ENCODE measurements at regions not wholly inside any gene's neighbourhood (a gene's known extent, or its start where the extent isn't known, plus 50 kb on each side); places are given as distances from the start of the nearest gene placed in this dataset.

- intact Hi-C loops (cut with micrococcal nuclease), result no loop called here
- no peaks in the 10 kb centered on the region for H3K9me3 ChIP-seq (ENCODE audit: control insufficient read depth in 1 of 2, low read length in 2 of 2)
- CTCF ChIA-PET (ENCODE audit: partially characterized antibody), result no interaction called here
Observed at GRCh38 chr4:74536557-74536956, 91.6 kb downstream of the AREG start.

GRCh38 chr4:74537459-74537858 lies 92.5 kb downstream of the AREG start:
- no peak overlapping the region for H3K27ac Mint-ChIP-seq
- H3K4me3 ChIP-seq (ENCODE audit: low read length in 2 of 2), result no peak overlapping the region
- H3K27me3 Mint-ChIP-seq, result peaks cover 1 to 2% of the 10 kb centered on the region in 2 donors
- H3K4me1 Mint-ChIP-seq, result peaks cover 0 to 5% (median 0%) of the 10 kb centered on the region in 4 donors
- H3K27ac ChIP-seq (ENCODE audit: low read depth, low read length), result no peak overlapping the region
- H3K27me3 ChIP-seq (ENCODE audit: insufficient read depth, low read length), result no peaks in the 10 kb centered on the region
- intact Hi-C loops (cut with micrococcal nuclease), result no loop called here
- H3K36me3 Mint-ChIP-seq, result no peaks in the 10 kb centered on the region
- no peak for DNase-seq
- no peaks in the 10 kb centered on the region for H3K9me3 ChIP-seq (ENCODE audit: control insufficient read depth in 1 of 2, low read length in 2 of 2)
- POLR2A ChIA-PET (ENCODE audit: partially characterized antibody), result no interaction called here
- H3K36me3 ChIP-seq (ENCODE audit: insufficient read depth, low read length), result no peaks in the 10 kb centered on the region
- H3K9me3 Mint-ChIP-seq, result no peaks in the 10 kb centered on the region
- CTCF ChIA-PET (ENCODE audit: partially characterized antibody), result no interaction called here
- H3K4me3 Mint-ChIP-seq, result no peak overlapping the region
- H3K4me1 ChIP-seq (ENCODE audit: insufficient read depth, low read length), result no peaks in the 10 kb centered on the region

More at GRCh38 chr4:74536557-74536956, 91.6 kb downstream of the AREG start:
- no peaks in the 10 kb centered on the region for H3K27me3 ChIP-seq (ENCODE audit: insufficient read depth, low read length)
- H3K27ac ChIP-seq (ENCODE audit: low read depth, low read length), result no peak overlapping the region
- no peaks in the 10 kb centered on the region for H3K36me3 Mint-ChIP-seq
- H3K4me1 ChIP-seq (ENCODE audit: insufficient read depth, low read length), result no peaks in the 10 kb centered on the region
- no peaks in the 10 kb centered on the region for H3K9me3 Mint-ChIP-seq
- H3K36me3 ChIP-seq (ENCODE audit: insufficient read depth, low read length), result no peaks in the 10 kb centered on the region
- no peak overlapping the region for H3K4me3 ChIP-seq (ENCODE audit: low read length in 2 of 2)
- no peaks in the 10 kb centered on the region for H3K4me1 Mint-ChIP-seq
- no peak for DNase-seq
- POLR2A ChIA-PET (ENCODE audit: partially characterized antibody), result no interaction called here
- H3K4me3 Mint-ChIP-seq, result no peak overlapping the region
- H3K27me3 Mint-ChIP-seq, result peaks cover 4% of the 10 kb centered on the region in 2 donors
- no peak overlapping the region for H3K27ac Mint-ChIP-seq

DNA sequence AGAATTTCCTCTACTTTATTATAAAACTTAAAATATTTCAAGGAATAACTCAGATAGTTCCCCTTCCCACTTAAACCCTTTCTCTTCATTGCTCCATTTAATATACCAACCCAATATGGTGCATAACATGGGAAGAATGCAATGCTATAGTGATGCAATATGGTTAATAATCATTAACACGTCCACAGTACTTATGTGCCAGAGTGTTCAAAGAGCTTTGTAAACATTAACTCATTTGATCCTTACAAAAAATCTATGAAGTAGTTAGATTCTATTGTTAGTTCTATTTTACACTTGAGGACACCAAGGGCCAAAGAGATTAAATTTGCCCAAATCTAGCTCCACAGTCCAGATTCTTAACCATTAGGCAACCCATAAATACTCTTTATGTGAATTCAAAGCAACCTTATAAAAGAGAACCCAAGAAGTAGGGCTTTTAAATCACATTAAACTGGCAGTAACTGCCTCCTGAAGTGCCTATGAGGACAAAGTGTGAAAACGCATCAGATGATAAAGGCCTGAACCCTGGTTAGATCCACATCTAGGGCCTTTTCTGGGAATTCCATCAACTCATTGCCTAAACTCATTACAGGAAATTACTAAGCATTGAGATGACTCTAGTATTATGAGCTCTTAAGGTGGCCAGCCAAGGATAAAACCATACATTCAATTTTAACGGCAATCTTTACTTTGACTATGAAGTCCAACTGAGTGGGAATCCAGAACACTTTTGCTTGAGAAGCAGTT lies 94.3 kb downstream of the AREG start:
- intact Hi-C loops (cut with micrococcal nuclease), result no loop called here

DNA sequence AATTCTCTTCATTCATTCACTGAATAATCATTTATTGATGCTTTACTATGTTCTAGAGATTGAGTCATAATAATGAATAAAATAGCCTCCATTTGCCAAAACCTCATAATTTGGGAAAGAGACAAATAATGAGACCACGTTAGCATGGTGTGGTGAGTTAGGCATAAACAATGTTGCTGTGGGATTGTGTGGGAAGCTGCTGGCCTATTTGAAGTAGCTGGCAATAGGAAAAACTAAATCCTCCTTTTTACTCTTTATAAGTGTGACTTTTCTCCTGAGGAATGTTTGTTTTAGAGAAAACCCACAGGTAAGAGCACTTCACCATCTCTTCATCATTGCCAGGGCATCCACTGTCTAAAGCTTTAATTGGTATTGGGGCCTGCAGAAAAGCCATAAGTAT lies 95.3 kb downstream of the AREG start:
- no peaks in the 10 kb centered on the region for H3K27me3 ChIP-seq (ENCODE audit: insufficient read depth, low read length)
- peaks cover 0 to 2% of the 10 kb centered on the region in 2 donors for H3K27me3 Mint-ChIP-seq
- H3K4me3 Mint-ChIP-seq, result no peak overlapping the region
- no peak overlapping the region for H3K27ac Mint-ChIP-seq
- CTCF ChIA-PET (ENCODE audit: partially characterized antibody), result interaction anchor here (0.8 to 1.6 kb wide), 2 partner anchors 163 to 169 kb away, joined by 3 to 4 read pairs; no protein-coding TSS in a partner anchor
- no peaks in the 10 kb centered on the region for H3K9me3 ChIP-seq (ENCODE audit: control insufficient read depth in 1 of 2, low read length in 2 of 2)
- H3K36me3 ChIP-seq (ENCODE audit: insufficient read depth, low read length), result no peaks in the 10 kb centered on the region
- H3K4me1 Mint-ChIP-seq, result peaks cover 0 to 13% (median 5%) of the 10 kb centered on the region in 4 donors
- H3K4me3 ChIP-seq (ENCODE audit: low read length in 2 of 2), result no peak overlapping the region
- H3K9me3 Mint-ChIP-seq, result no peaks in the 10 kb centered on the region
- no peak overlapping the region for H3K27ac ChIP-seq (ENCODE audit: low read depth, low read length)
- DNase-seq, result no peak
- intact Hi-C loops (cut with micrococcal nuclease), result no loop called here
- POLR2A ChIA-PET (ENCODE audit: partially characterized antibody), result no interaction called here
- H3K4me1 ChIP-seq (ENCODE audit: insufficient read depth, low read length), result no peaks in the 10 kb centered on the region
- H3K36me3 Mint-ChIP-seq, result no peaks in the 10 kb centered on the region

More for the DNA sequence above, 94.3 kb downstream of the AREG start:
- Histone ChIP-seq H3K36me3 (ENCODE audit: insufficient read depth, low read length) (no peaks in the 10 kb centered on the region), H3K9me3 (ENCODE audit: control insufficient read depth in 1 of 2, low read length in 2 of 2) (no peaks in the 10 kb centered on the region), H3K27ac (ENCODE audit: low read depth, low read length) (no peak overlapping the region), H3K4me1 (ENCODE audit: insufficient read depth, low read length) (no peaks in the 10 kb centered on the region), H3K27me3 (ENCODE audit: insufficient read depth, low read length) (no peaks in the 10 kb centered on the region), H3K4me3 (ENCODE audit: low read length in 2 of 2) (no peak overlapping the region)
- H3K27ac Mint-ChIP-seq, result no peak overlapping the region
- no peaks in the 10 kb centered on the region for H3K36me3 Mint-ChIP-seq
- no peak overlapping the region for H3K4me3 Mint-ChIP-seq
- DNase-seq, result no peak
- H3K9me3 Mint-ChIP-seq, result no peaks in the 10 kb centered on the region
- POLR2A ChIA-PET (ENCODE audit: partially characterized antibody), result no interaction called here
- H3K27me3 Mint-ChIP-seq, result peaks cover 1 to 2% of the 10 kb centered on the region in 2 donors
- CTCF ChIA-PET (ENCODE audit: partially characterized antibody), result interaction anchor here (1.6 kb wide), 1 partner anchor 168 kb away, joined by 4 read pairs; no protein-coding TSS in a partner anchor
- H3K4me1 Mint-ChIP-seq, result peaks cover 0 to 13% (median 5%) of the 10 kb centered on the region in 4 donors

GRCh38 chr4:74541667-74542066 lies 96.7 kb downstream of the AREG start:
- Histone ChIP-seq H3K4me1 (ENCODE audit: insufficient read depth, low read length) (no peaks in the 10 kb centered on the region), H3K36me3 (ENCODE audit: insufficient read depth, low read length) (no peaks in the 10 kb centered on the region), H3K27ac (ENCODE audit: low read depth, low read length) (no peak overlapping the region), H3K27me3 (ENCODE audit: insufficient read depth, low read length) (no peaks in the 10 kb centered on the region), H3K9me3 (ENCODE audit: control insufficient read depth in 1 of 2, low read length in 2 of 2) (no peaks in the 10 kb centered on the region), H3K4me3 (ENCODE audit: low read length in 2 of 2) (no peak overlapping the region)
- no peak overlapping the region for H3K4me3 Mint-ChIP-seq
- POLR2A ChIA-PET (ENCODE audit: partially characterized antibody), result no interaction called here
- DNase-seq, result no peak
- H3K27me3 Mint-ChIP-seq, result peaks cover 0 to 3% of the 10 kb centered on the region in 2 donors
- H3K4me1 Mint-ChIP-seq, result peaks cover 0 to 13% (median 5%) of the 10 kb centered on the region in 4 donors
- no peak overlapping the region for H3K27ac Mint-ChIP-seq
- no peaks in the 10 kb centered on the region for H3K36me3 Mint-ChIP-seq
- no peaks in the 10 kb centered on the region for H3K9me3 Mint-ChIP-seq
- intact Hi-C loops (cut with micrococcal nuclease), result no loop called here
- CTCF ChIA-PET (ENCODE audit: partially characterized antibody), result no interaction called here

- H3K27ac ChIP-seq (ENCODE audit: low read depth, low read length), result no peak overlapping the region
- Mint-ChIP-seq H3K4me3 (peak overlapping the region in 2 of 8 donors; percentile 9 to 32), H3K4me1 (peaks cover 0 to 13% (median 5%) of the 10 kb centered on the region in 4 donors)
Observed at GRCh38 chr4:74543231-74543781, 98.4 kb downstream of the AREG start.

DNA sequence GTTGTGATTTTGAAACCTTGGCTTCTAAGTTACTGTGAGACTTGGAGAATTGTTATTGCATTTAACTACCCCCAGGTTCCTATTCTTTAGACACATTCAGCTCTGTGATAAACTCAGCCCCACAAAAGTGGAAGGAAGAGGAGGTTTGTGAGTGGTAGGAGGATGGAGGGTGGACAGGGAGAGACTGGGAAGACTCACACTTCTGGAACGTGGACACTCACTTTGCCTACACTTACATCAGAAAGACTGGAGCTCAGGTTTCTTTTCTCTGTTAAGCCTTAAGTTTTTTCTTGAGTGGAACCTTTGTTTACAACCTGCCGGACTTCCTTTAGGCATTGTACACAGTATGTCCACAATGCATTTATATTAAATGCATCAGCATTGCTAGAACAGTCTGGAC lies 99.0 kb downstream of the AREG start:
- Histone ChIP-seq H3K4me3 (ENCODE audit: low read length in 2 of 2) (no peak overlapping the region), H3K9me3 (ENCODE audit: control insufficient read depth in 1 of 2, low read length in 2 of 2) (no peaks in the 10 kb centered on the region), H3K27ac (ENCODE audit: low read depth, low read length) (no peak overlapping the region), H3K27me3 (ENCODE audit: insufficient read depth, low read length) (no peaks in the 10 kb centered on the region), H3K36me3 (ENCODE audit: insufficient read depth, low read length) (no peaks in the 10 kb centered on the region), H3K4me1 (ENCODE audit: insufficient read depth, low read length) (no peaks in the 10 kb centered on the region)
- CTCF ChIA-PET (ENCODE audit: partially characterized antibody), result no interaction called here
- H3K4me3 Mint-ChIP-seq, result no peak overlapping the region
- H3K9me3 Mint-ChIP-seq, result no peaks in the 10 kb centered on the region
- no peaks in the 10 kb centered on the region for H3K36me3 Mint-ChIP-seq
- H3K27me3 Mint-ChIP-seq, result peaks cover 0 to 4% of the 10 kb centered on the region in 2 donors
- peaks cover 0 to 13% (median 5%) of the 10 kb centered on the region in 4 donors for H3K4me1 Mint-ChIP-seq
- intact Hi-C loops (cut with micrococcal nuclease), result no loop called here
- no peak overlapping the region for H3K27ac Mint-ChIP-seq
- no peak for DNase-seq
- POLR2A ChIA-PET (ENCODE audit: partially characterized antibody), result no interaction called here

More at GRCh38 chr4:74543231-74543781, 98.4 kb downstream of the AREG start:
- H3K9me3 Mint-ChIP-seq, result no peaks in the 10 kb centered on the region
- H3K4me1 ChIP-seq (ENCODE audit: insufficient read depth, low read length), result no peaks in the 10 kb centered on the region
- intact Hi-C loops (cut with micrococcal nuclease), result no loop called here
- no peak overlapping the region for H3K4me3 ChIP-seq (ENCODE audit: low read length in 2 of 2)
- H3K36me3 Mint-ChIP-seq, result no peaks in the 10 kb centered on the region
- no peaks in the 10 kb centered on the region for H3K27me3 ChIP-seq (ENCODE audit: insufficient read depth, low read length)
- DNase-seq, result peak in 1 of 5 donors; percentile 8
- H3K27me3 Mint-ChIP-seq, result peaks cover 0 to 4% of the 10 kb centered on the region in 2 donors
- no peak overlapping the region for H3K27ac Mint-ChIP-seq
- ChIA-PET CTCF (ENCODE audit: partially characterized antibody) (no interaction called here), POLR2A (ENCODE audit: partially characterized antibody) (no interaction called here)
- no peaks in the 10 kb centered on the region for H3K9me3 ChIP-seq (ENCODE audit: control insufficient read depth in 1 of 2, low read length in 2 of 2)
- H3K36me3 ChIP-seq (ENCODE audit: insufficient read depth, low read length), result no peaks in the 10 kb centered on the region

All from CD4-positive, alpha-beta memory T cell (primary cell).